Ectodermal cell (in vitro differentiated cells): ENCODE measurements at regions not wholly inside any gene's neighbourhood (a gene's known extent, or its start where the extent isn't known, plus 50 kb on each side); places are given as distances from the start of the nearest gene placed in this dataset.

Source experiments
- H3K27ac ChIP-seq: 2 replicates; pipeline ENCODE4 v1.7.0; 2013; ENCODE audit warnings: mild to moderate bottlenecking, low read depth, low read length; ENCODE audit not compliant: insufficient read depth, poor library complexity, severe bottlenecking
- H3K27me3 ChIP-seq: 2 replicates; pipeline ENCODE4 v1.7.0; 2013; ENCODE audit warnings: mild to moderate bottlenecking, low read length; ENCODE audit not compliant: insufficient read depth, control insufficient read depth, poor library complexity, severe bottlenecking
- H3K36me3 ChIP-seq: one replicate; pipeline ENCODE4 v1.7.0; 2013; ENCODE audit warnings: low read length; ENCODE audit not compliant: control insufficient read depth, insufficient read depth
- H3K4me1 ChIP-seq: one replicate; pipeline ENCODE4 v1.7.0; 2013; ENCODE audit warnings: low read length; ENCODE audit not compliant: control insufficient read depth, insufficient read depth
- H3K4me3 ChIP-seq: 2 replicates; pipeline ENCODE4 v1.7.0; 2013; ENCODE audit warnings: low read depth, low read length, control low read depth; ENCODE audit not compliant: insufficient read depth
- H3K9me3 ChIP-seq: 2 replicates; pipeline ENCODE4 v1.7.0; 2013; ENCODE audit warnings: mild to moderate bottlenecking, low read length, moderate library complexity; ENCODE audit not compliant: control insufficient read depth
- WGBS, 2 experiments: methylation state at CpG; one replicate each; pipeline ENCODE4 v1.1.7; 2013; ENCODE audit warnings: missing lambda C conversion rate in 2 of 2; 5-methylcytosine and 5-hydroxymethylcytosine counted together

DNA sequence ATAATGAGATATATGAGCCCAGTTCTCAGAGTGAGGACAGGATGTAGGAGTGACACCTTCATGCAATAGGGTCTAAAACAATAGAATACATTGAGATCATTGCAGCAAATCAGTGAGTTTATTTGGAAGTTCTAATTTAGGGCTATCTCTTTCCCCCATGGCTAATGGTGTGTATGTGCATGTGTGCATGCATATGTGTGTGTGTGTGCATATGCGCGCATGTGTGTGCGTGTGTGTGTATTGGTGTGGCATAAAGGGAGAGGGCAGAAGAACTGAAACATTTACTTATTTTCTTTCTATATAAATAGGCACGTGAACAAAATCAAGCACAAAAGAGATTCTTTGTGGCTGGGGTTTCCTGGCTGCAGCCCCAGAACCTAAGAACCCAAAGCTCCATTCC, 115.7 kb upstream of the VEPH1 start:
- H3K4me3 ChIP-seq, result no peak overlapping the region
- WGBS, 2 experiments, result 95 to 98% methylated on average over 3 of the region's 4 CpGs
- H3K36me3 ChIP-seq, result no peaks in the 10 kb centered on the region
- no peaks in the 10 kb centered on the region for H3K9me3 ChIP-seq
- H3K27me3 ChIP-seq, result no peaks in the 10 kb centered on the region
- no peak overlapping the region for H3K27ac ChIP-seq
- no peaks in the 10 kb centered on the region for H3K4me1 ChIP-seq

DNA sequence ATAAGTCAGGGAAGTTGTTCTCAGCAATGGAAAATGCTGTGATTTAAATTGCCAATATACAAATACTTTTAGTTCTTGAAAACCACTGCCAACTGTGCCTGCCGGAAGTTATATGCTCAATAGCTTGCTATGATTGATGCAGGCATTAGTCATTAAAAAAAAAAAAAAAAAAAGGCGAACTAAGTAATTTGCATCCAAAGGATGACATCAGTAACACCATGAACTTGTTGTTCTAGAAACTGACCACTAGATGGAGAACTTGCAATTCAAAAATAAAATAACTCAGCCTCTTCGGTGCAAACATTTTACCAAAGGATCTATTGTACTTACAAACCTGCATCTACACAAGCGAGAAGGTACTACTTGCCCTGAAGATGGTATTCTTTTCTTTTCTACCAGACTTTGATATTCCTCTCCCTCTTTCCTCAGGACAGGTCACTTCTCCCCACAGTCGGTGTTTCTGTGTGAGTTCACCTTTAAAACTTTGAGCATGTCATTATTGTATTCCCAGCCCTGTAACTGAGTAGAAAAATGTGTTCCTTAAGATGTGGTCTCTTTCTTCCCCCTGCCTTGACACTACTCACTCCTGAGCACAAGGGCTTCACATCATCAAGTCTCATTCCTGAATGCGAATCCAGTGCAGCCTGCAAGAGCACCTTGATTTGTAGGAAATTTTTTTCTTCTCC, 115.0 kb upstream of the VEPH1 start:
- H3K4me3 ChIP-seq, result no peak overlapping the region
- no peaks in the 10 kb centered on the region for H3K36me3 ChIP-seq
- H3K4me1 ChIP-seq, result no peaks in the 10 kb centered on the region
- H3K27me3 ChIP-seq, result no peaks in the 10 kb centered on the region
- no peaks in the 10 kb centered on the region for H3K9me3 ChIP-seq
- WGBS, 2 experiments, result 37% methylated on average over 5 to 6 of the region's 6 CpGs
- H3K27ac ChIP-seq, result no peak overlapping the region

DNA sequence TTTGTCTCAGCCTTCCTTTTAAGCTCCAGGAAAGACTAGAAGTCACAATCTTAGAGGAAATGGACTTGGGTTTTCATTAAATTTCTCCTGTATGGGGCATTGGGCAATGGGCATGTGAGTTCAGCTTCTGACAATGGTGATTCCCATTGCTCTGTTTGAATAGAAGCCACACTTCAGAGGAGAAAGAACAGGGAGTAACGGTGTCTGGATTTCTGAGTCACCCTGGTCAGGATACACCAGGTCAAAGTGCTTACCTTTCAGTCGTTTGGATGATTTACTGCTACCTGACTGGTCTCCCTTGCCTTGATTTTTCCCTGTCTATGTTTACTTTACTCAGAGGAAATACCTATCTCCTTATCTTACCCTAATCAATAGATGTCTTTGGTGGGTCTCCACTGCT, 111.7 kb upstream of the VEPH1 start:
- Histone ChIP-seq H3K4me3 (no peak overlapping the region), H3K4me1 (no peaks in the 10 kb centered on the region), H3K9me3 (no peaks in the 10 kb centered on the region), H3K27me3 (no peaks in the 10 kb centered on the region), H3K36me3 (no peaks in the 10 kb centered on the region), H3K27ac (no peak overlapping the region)
- WGBS, 2 experiments, result 92% methylated on average over 2 of the region's 2 CpGs

DNA sequence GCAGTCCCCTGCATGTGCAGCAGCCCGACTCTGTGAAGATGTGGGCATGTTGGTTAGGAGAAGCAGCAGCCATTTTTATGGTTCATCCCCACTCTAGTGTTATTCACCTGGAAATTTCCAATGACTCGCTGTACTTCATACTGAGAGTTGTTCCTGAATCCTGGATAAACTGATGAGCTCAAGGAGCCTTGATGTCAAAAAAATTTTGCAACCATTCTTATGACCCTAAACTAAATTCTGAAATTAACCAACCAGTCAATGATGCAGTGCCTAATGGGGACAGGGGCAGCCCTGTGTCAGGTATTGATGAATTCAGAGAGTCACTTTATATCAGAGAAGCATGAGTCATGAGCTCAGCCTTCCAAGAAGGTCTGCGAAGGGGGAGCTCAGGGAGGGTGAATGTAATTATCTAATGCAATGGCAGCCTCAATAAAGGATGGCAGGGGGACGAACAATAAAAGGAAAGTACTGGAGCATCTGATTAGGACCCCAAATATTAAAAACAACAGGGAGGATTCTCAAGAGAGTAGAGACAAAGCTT, 108.4 kb upstream of the VEPH1 start:
- Histone ChIP-seq H3K9me3 (no peaks in the 10 kb centered on the region), H3K27me3 (no peaks in the 10 kb centered on the region), H3K27ac (no peak overlapping the region), H3K36me3 (no peaks in the 10 kb centered on the region), H3K4me1 (no peaks in the 10 kb centered on the region), H3K4me3 (no peak overlapping the region)
- 89 to 92% methylated on average over 4 of the region's 4 CpGs for whole genome bisulfite sequencing, 2 experiments

DNA sequence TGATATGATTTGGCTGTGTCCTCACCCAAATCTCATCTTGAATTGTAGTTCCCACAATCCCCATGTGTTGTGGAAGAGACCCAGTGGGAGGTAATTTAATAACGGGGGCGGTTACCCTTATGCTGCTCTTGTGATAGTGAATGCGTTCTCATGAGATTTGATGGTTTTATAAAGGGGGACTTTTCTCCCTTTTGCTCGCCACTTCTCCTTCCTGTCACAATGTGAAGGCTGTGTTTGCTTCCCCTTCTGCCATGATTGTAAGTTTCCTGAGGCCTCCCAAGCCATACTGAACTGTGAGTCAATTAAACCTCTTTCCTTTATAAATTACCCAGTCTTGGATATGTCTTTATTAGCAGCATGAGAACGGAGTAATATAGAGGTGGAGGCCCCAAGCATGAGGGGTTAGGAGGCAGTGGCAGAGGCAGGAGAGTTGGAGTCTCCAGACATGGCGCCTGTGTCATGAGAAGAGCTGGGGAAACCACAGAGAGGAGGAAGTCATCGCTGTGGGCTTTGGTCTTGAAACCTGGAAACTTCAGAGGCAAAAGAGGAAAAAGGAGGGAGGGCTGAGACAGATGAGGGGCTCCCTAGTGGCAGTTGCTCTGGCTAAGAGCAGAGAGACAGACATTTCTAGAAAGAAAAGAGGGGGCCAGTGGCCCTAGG, 107.8 kb upstream of the VEPH1 start:
- Histone ChIP-seq H3K27ac (no peak overlapping the region), H3K4me1 (no peaks in the 10 kb centered on the region), H3K9me3 (no peaks in the 10 kb centered on the region), H3K36me3 (no peaks in the 10 kb centered on the region), H3K27me3 (no peaks in the 10 kb centered on the region), H3K4me3 (no peak overlapping the region)
- WGBS, 2 experiments, result 93 to 94% methylated on average over 7 of the region's 7 CpGs

DNA sequence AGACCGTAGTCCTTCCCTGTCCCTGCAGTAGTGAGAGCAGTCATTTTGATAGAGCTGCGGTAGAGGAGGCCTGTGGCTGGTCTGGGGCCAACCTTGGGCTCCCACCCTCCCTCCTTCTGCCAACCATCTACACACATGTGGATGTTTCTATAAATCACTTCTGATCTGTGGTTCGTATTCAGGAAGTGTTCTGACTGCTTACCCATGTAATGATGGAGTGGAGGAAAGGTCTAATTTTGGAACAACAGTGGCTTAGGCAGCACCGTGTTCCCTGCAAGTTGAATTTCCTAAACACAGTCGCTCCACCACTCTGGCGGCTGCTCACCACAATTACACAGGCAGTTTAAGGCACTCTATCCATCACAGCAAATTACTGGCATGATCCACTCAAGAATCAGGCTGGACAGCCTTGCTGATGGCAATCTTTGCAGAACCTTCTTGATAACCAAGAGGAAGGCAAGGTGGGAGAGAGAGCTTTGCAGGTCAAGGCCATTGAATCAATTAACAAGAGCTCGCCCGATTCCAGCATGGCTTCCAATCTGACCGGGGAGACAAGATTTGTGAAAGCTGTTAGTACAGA, 104.7 kb upstream of the VEPH1 start:
- Histone ChIP-seq H3K27me3 (no peaks in the 10 kb centered on the region), H3K27ac (no peak overlapping the region), H3K36me3 (no peaks in the 10 kb centered on the region), H3K4me1 (no peaks in the 10 kb centered on the region), H3K9me3 (no peaks in the 10 kb centered on the region), H3K4me3 (no peak overlapping the region)
- WGBS, 2 experiments, result 93 to 95% methylated on average over 9 of the region's 9 CpGs

DNA sequence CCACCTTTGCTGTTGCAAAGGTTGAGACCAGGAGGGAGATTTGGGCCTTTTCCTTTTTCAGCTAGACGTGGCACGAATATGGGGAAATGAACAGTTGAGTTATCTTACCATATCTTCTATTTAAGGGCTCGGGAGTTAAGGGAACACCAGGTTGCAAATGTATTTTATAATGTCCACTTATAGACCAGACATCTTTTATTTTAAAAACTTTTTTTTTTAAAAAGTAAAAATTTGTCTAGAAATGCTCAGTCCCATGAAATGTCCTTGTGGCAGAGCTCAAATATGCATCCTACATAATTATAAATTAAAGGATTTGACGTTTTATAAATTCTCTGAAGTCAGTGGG, 103.6 kb upstream of the VEPH1 start:
- Histone ChIP-seq H3K27ac (no peak overlapping the region), H3K4me3 (no peak overlapping the region), H3K27me3 (no peaks in the 10 kb centered on the region), H3K4me1 (no peaks in the 10 kb centered on the region), H3K9me3 (no peaks in the 10 kb centered on the region), H3K36me3 (no peaks in the 10 kb centered on the region)
- WGBS, 2 experiments, result 48% methylated on average over 4 of the region's 4 CpGs; no CpG with 5 or more reads in 1 of the 2 experiments

DNA sequence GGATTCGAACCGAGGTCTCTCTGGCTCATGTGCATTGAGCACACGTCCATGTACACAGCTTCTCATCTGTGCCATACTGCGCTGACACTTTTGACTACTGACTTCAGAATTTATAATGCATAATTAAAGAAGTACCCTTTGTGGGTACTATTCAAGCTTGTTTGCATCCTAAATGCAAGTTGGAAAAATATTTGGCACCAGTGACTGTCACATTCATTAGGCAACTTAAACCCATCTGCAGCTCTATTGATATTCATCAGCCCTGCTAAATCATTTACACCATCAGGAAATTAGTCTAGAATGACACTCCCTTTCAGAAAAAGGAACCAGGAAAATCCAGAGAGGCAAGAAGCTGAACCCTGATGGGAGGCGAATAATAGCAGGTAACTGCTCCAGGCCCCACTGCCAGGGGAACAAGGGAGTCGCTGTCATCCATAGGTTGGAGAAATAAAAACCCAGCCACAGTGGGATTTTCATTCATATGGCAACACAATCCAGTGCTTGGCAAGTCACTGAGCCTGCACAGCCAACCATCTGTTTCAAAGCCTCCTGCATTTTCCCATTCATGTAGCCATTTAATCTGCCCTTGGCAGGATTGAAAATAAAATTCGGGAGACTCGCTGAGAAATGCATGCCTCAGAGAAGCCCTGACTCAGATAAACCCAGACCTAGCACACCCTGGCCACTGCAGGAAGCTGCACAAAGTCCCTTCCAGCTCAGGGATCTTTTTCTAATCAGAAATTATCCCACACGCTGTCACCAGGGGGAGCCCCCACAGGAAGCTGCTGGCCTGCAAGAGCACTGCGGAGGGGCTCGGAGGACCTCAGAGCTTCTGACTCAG, 103.0 kb upstream of the VEPH1 start:
- 52% methylated on average over 11 of the region's 11 CpGs for WGBS, 2 experiments
- no peaks in the 10 kb centered on the region for H3K36me3 ChIP-seq
- H3K27me3 ChIP-seq, result no peaks in the 10 kb centered on the region
- H3K27ac ChIP-seq, result no peak overlapping the region
- no peak overlapping the region for H3K4me3 ChIP-seq
- no peaks in the 10 kb centered on the region for H3K9me3 ChIP-seq
- H3K4me1 ChIP-seq, result no peaks in the 10 kb centered on the region

DNA sequence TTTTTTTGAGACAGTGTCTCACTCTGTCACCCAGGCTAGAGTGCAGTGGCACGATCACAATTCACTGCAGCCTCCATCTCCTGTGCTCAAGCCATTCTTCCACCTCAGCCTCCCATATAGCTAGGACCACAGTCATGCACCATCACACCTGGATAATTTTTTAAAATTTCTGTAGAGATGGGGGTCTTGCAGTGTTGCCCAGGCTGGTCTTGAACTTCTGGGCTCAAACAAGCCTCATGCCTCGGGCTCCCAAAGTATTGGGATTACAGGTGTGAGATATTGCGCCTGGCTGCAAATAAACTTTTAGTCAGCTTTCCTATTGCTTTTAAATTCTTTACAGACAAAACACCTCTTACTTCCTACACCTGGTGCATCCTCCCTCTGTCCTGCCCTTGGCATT, 102.1 kb upstream of the VEPH1 start:
- 77 to 80% methylated on average over 3 of the region's 3 CpGs for WGBS, 2 experiments
- Histone ChIP-seq H3K27me3 (no peaks in the 10 kb centered on the region), H3K4me3 (no peak overlapping the region), H3K9me3 (no peaks in the 10 kb centered on the region), H3K27ac (no peak overlapping the region), H3K36me3 (no peaks in the 10 kb centered on the region), H3K4me1 (no peaks in the 10 kb centered on the region)

DNA sequence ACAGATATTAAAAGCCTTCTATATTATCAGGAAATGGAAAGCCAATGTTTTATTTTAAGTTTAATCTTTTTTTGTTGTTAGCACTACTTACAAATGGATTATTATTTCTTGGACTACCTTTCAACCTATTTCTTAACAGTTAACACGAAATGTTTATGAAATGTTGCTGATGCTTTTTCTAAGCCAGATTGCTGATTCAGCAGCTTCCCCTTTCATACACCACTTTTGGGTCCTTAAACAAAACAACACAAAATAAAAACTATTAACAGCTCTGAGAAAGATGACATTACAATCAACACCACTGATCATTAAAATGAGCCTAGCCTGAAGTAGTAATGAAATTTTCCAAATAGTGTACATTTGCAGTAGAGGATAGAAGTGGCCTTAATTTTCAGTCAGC, 99.2 kb upstream of the VEPH1 start:
- H3K4me1 ChIP-seq, result no peaks in the 10 kb centered on the region
- H3K27me3 ChIP-seq, result no peaks in the 10 kb centered on the region
- no peaks in the 10 kb centered on the region for H3K9me3 ChIP-seq
- H3K27ac ChIP-seq, result no peak overlapping the region
- 82 to 100% methylated on average over 1 of the region's 1 CpG for WGBS, 2 experiments
- no peak overlapping the region for H3K4me3 ChIP-seq
- no peaks in the 10 kb centered on the region for H3K36me3 ChIP-seq
